ENCODE measurements at regions not wholly inside any gene's neighbourhood (a gene's known extent, or its start where the extent isn't known, plus 50 kb on each side); places are given as distances from the start of the nearest gene placed in this dataset.

- H3K4me1 ChIP-seq (ENCODE audit: control insufficient read depth, insufficient read depth, low read length) = no peaks in the 10 kb centered on the region
- ChIA-PET CTCF (no interaction called here), POLR2A (no interaction called here)
- H3K27ac ChIP-seq (ENCODE audit: extremely low read depth, low read depth, low read length) = no peak overlapping the region
- H3K4me3 ChIP-seq (ENCODE audit: low read depth, low read length) = no peak overlapping the region
- no peaks in the 10 kb centered on the region for H3K36me3 ChIP-seq (ENCODE audit: control insufficient read depth in 2 of 2, insufficient read depth in 1 of 2, low read length in 2 of 2)
- TF ChIP-seq, protein P1, sequence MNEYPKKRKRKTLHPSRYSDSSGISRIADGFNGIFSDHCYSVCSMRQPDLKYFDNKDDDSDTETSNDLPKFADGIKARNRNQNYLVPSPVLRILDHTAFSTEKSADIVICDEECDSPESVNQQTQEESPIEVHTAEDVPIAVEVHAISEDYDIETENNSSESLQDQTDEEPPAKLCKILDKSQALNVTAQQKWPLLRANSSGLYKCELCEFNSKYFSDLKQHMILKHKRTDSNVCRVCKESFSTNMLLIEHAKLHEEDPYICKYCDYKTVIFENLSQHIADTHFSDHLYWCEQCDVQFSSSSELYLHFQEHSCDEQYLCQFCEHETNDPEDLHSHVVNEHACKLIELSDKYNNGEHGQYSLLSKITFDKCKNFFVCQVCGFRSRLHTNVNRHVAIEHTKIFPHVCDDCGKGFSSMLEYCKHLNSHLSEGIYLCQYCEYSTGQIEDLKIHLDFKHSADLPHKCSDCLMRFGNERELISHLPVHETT (tag by site-specific recombination; IDR thresholded peaks at IDR 0.05) = no peak
- no peak for TF ChIP-seq ZNF544 (tag by site-specific recombination; IDR thresholded peaks at IDR 0.05)
- no peak for TF ChIP-seq ZNF48 (tag by site-specific recombination; IDR thresholded peaks at IDR 0.05)
- no peak for TF ChIP-seq ZNF426 (tag by site-specific recombination; IDR thresholded peaks at IDR 0.05)
- no peak for TF ChIP-seq TCF7L2 (IDR thresholded peaks at IDR 0.05; ENCODE audit: borderline replicate concordance, low read depth, low read length)
- no peaks in the 10 kb centered on the region for H3K9me3 ChIP-seq (ENCODE audit: control insufficient read depth, insufficient read depth, low read depth, low read length)
Observed at GRCh38 chr4:100929135-100929534, 411.3 kb upstream of the EMCN start.

DNA sequence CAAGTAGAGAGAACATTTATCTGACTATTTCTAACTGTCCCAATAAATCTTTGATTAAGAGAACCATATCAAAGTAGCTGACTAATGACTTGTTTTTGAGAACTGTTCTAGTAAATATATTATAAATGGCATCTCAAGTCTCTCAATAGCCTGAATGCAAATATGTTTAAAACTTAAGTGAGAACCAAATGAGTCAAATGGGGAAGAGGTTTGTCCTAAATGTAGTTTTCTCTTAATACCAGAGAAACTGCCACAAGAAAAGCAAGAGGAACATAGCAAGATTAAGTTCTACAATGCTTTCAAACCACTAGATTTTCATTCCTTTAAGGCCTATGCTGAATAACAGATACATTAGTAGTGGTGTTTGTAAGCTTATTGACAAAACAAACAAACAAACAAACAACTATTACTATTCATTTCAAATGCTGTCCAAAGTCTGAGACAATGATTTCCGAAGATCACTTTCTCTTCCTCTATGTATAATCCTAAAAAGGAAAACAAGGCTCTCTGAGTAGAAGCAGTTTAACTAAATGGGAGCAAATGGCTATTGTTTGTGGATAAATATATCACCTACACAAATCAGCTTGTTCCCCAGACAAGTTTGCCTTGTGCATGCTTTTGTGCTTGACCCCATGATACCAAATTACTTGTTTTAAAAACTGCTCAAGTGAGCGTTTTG is 408.4 kb upstream of the EMCN start:
- Histone ChIP-seq H3K27ac (ENCODE audit: extremely low read depth, low read depth, low read length) (no peak overlapping the region), H3K36me3 (ENCODE audit: control insufficient read depth in 2 of 2, insufficient read depth in 1 of 2, low read length in 2 of 2) (no peaks in the 10 kb centered on the region), H3K4me3 (ENCODE audit: low read depth, low read length) (no peak overlapping the region), H3K9me3 (ENCODE audit: control insufficient read depth, insufficient read depth, low read depth, low read length) (no peaks in the 10 kb centered on the region), H3K4me1 (ENCODE audit: control insufficient read depth, insufficient read depth, low read length) (no peaks in the 10 kb centered on the region)
- ChIA-PET POLR2A (no interaction called here), CTCF (no interaction called here)
- TF ChIP-seq ZFHX2 (tag by site-specific recombination; conservative IDR thresholded peaks at IDR 0.05) (no peak), SCRT2 (tag by site-specific recombination; IDR thresholded peaks at IDR 0.05) (no peak), GLI2 (tag by site-specific recombination; IDR thresholded peaks at IDR 0.05; ENCODE audit: borderline replicate concordance, low read depth) (no peak), OVOL3 (tag by site-specific recombination; IDR thresholded peaks at IDR 0.05) (no peak), ZNF10 (tag by site-specific recombination; IDR thresholded peaks at IDR 0.05) (no peak), GLIS1 (tag by site-specific recombination; IDR thresholded peaks at IDR 0.05) (no peak), EGR2 (tag by site-specific recombination; IDR thresholded peaks at IDR 0.05; ENCODE audit: low read depth) (no peak)
- TF ChIP-seq, protein P2, sequence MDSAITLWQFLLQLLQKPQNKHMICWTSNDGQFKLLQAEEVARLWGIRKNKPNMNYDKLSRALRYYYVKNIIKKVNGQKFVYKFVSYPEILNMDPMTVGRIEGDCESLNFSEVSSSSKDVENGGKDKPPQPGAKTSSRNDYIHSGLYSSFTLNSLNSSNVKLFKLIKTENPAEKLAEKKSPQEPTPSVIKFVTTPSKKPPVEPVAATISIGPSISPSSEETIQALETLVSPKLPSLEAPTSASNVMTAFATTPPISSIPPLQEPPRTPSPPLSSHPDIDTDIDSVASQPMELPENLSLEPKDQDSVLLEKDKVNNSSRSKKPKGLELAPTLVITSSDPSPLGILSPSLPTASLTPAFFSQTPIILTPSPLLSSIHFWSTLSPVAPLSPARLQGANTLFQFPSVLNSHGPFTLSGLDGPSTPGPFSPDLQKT (IDR thresholded peaks at IDR 0.05; ENCODE audit: borderline replicate concordance, low read depth, low read length) = no peak
- TF ChIP-seq, protein P3, sequence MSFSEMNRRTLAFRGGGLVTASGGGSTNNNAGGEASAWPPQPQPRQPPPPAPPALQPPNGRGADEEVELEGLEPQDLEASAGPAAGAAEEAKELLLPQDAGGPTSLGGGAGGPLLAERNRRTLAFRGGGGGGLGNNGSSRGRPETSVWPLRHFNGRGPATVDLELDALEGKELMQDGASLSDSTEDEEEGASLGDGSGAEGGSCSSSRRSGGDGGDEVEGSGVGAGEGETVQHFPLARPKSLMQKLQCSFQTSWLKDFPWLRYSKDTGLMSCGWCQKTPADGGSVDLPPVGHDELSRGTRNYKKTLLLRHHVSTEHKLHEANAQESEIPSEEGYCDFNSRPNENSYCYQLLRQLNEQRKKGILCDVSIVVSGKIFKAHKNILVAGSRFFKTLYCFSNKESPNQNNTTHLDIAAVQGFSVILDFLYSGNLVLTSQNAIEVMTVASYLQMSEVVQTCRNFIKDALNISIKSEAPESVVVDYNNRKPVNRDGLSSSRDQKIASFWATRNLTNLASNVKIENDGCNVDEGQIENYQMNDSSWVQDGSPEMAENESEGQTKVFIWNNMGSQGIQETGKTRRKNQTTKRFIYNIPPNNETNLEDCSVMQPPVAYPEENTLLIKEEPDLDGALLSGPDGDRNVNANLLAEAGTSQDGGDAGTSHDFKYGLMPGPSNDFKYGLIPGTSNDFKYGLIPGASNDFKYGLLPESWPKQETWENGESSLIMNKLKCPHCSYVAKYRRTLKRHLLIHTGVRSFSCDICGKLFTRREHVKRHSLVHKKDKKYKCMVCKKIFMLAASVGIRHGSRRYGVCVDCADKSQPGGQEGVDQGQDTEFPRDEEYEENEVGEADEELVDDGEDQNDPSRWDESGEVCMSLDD (tag by site-specific recombination; IDR thresholded peaks at IDR 0.05) = no peak
- TF ChIP-seq, protein P4, sequence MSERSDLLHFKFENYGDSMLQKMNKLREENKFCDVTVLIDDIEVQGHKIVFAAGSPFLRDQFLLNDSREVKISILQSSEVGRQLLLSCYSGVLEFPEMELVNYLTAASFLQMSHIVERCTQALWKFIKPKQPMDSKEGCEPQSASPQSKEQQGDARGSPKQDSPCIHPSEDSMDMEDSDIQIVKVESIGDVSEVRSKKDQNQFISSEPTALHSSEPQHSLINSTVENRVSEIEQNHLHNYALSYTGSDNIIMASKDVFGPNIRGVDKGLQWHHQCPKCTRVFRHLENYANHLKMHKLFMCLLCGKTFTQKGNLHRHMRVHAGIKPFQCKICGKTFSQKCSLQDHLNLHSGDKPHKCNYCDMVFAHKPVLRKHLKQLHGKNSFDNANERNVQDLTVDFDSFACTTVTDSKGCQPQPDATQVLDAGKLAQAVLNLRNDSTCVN (tag by site-specific recombination; optimal IDR thresholded peaks at IDR 0.05) = no peak
- TF ChIP-seq, protein P1 (tag by site-specific recombination; IDR thresholded peaks at IDR 0.05) = no peak

Measured in HEK293 (cell line).